OCI-LY7 (cell line): ENCODE measurements at regions not wholly inside any gene's neighbourhood (a gene's known extent, or its start where the extent isn't known, plus 50 kb on each side); places are given as distances from the start of the nearest gene placed in this dataset.

Source experiments
- BruUV-seq: library from RNA; stranded (reverse); fragments of 400-500 nt; replicated peaks from 2 replicates; lab custom pipeline; 2021; lab: Mats Ljungman, UMichigan
- CTCF ChIA-PET: fragments of 300-600 bp; sonication (Branson Sonifier 250); formaldehyde crosslinking; loops from one replicate; lab custom pipeline; 2022; ENCODE audit warnings: antibody characterized with exemption; ENCODE audit not compliant: unreplicated experiment; lab: Charles Lee
- POLR2A ChIA-PET: fragments of 300-600 bp; sonication (Branson Sonifier 250); formaldehyde crosslinking; loops from one replicate; lab custom pipeline; 2022; ENCODE audit warnings: antibody characterized with exemption; lab: Charles Lee
- DNase-seq: peaks from one replicate; pipeline ENCODE4 v3.0.0-alpha.2; 2015; ENCODE audit warnings: low spot score
- H2AFZ ChIP-seq: fragments of 200-600 bp; sonication (generic), shearing (Covaris generic); 2 replicates; pipeline ENCODE4 v1.6.1; 2014; ENCODE audit warnings: mild to moderate bottlenecking, antibody characterized with exemption, low read length, moderate library complexity
- H3K27ac ChIP-seq: fragments of 200-600 bp; sonication (generic); 2 replicates; pipeline ENCODE4 v1.5.1; 2014; ENCODE audit warnings: mixed run types, low read depth, mild to moderate bottlenecking, moderate library complexity, low read length, inconsistent platforms; ENCODE audit not compliant: poor library complexity, severe bottlenecking
- H3K36me3 ChIP-seq: fragments of 200-600 bp; sonication (generic); 2 replicates; pipeline ENCODE4 v1.6.1; 2014; ENCODE audit warnings: mild to moderate bottlenecking, antibody characterized with exemption, low read length, moderate library complexity, mixed read lengths; ENCODE audit not compliant: insufficient read depth
- H3K4me1 ChIP-seq: fragments of 200-600 bp; sonication (generic); 2 replicates; pipeline ENCODE4 v1.5.1; 2014; ENCODE audit warnings: mild to moderate bottlenecking, low read length; ENCODE audit not compliant: insufficient read depth, poor library complexity, severe bottlenecking
- H3K4me2 ChIP-seq: fragments of 200-600 bp; sonication (generic); 2 replicates; pipeline ENCODE4 v1.6.1; 2014; ENCODE audit warnings: mild to moderate bottlenecking, low read length
- H3K4me3 ChIP-seq: fragments of 200-600 bp; sonication (generic); 2 replicates; pipeline ENCODE4 v1.5.1; 2014; ENCODE audit warnings: mild to moderate bottlenecking, low read depth, low read length; ENCODE audit not compliant: poor library complexity, severe bottlenecking
- H3K79me2 ChIP-seq: fragments of 200-600 bp; sonication (generic); 2 replicates; pipeline ENCODE4 v1.6.1; 2016; ENCODE audit warnings: low read depth, mild to moderate bottlenecking, low read length, moderate library complexity, mixed read lengths; ENCODE audit not compliant: insufficient read depth
- H3K9me2 ChIP-seq: fragments of 200-600 bp; sonication (generic); 2 replicates; pipeline ENCODE4 v1.6.1; 2016; ENCODE audit warnings: mild to moderate bottlenecking, low read length, mixed read lengths; ENCODE audit not compliant: insufficient read depth
- H3K9me3 ChIP-seq: fragments of 200-600 bp; sonication (generic); 2 replicates; pipeline ENCODE4 v1.6.1; 2014; ENCODE audit warnings: mild to moderate bottlenecking, mixed run types, low read length, mixed read lengths
- H4K20me1 ChIP-seq: fragments of 200-600 bp; sonication (generic); 2 replicates; pipeline ENCODE4 v1.6.1; 2014; ENCODE audit warnings: mild to moderate bottlenecking, antibody characterized with exemption, low read length, moderate library complexity, mixed read lengths; ENCODE audit not compliant: insufficient read depth
- CTCF ChIP-seq: fragments of 200-600 bp; sonication (generic); conservative IDR thresholded peaks from 2 replicates; pipeline ENCODE4 v1.5.1; 2014; ENCODE audit warnings: mild to moderate bottlenecking, antibody characterized with exemption, low read length, moderate library complexity, mixed read lengths
- EZH2phosphoT487 ChIP-seq: fragments of 200-600 bp; sonication (generic); IDR thresholded peaks from 2 replicates; pipeline ENCODE4 v1.6.1; 2018; ENCODE audit warnings: low read depth, borderline replicate concordance, mild to moderate bottlenecking, mixed run types, antibody characterized with exemption, low read length, moderate library complexity, mixed read lengths
- intact Hi-C: fragments of 100-400 bp; cut with micrococcal nuclease; formaldehyde crosslinking; loops from one replicate; pipeline ENCODE4 v1.10.0; 2022; ENCODE audit not compliant: unreplicated experiment

- intact Hi-C loops: no loop called here
- no peaks in the 10 kb centered on the region for H4K20me1 ChIP-seq
- no TSS peak for BruUV-seq
- H3K9me3 ChIP-seq: no peaks in the 10 kb centered on the region
- no peaks in the 10 kb centered on the region for H3K36me3 ChIP-seq
- TF ChIP-seq EZH2phosphoT487 (no peak), CTCF (no peak)
- H3K9me2 ChIP-seq: no peaks in the 10 kb centered on the region
- no peaks in the 10 kb centered on the region for H3K4me1 ChIP-seq
- no peak overlapping the region for H2AFZ ChIP-seq
- no peaks in the 10 kb centered on the region for H3K79me2 ChIP-seq
- no peak overlapping the region for H3K4me2 ChIP-seq
- CTCF ChIA-PET: no interaction called here
- DNase-seq: no peak
- no peak overlapping the region for H3K4me3 ChIP-seq
- POLR2A ChIA-PET: interaction anchor here (0.7 kb wide), 1 partner anchor 59 kb away, joined by 5 read pairs; no protein-coding TSS in a partner anchor
- no peak overlapping the region for H3K27ac ChIP-seq
Measured at GRCh38 chr4:16988814-16989213, 90.4 kb upstream of the LDB2 start.

DNA sequence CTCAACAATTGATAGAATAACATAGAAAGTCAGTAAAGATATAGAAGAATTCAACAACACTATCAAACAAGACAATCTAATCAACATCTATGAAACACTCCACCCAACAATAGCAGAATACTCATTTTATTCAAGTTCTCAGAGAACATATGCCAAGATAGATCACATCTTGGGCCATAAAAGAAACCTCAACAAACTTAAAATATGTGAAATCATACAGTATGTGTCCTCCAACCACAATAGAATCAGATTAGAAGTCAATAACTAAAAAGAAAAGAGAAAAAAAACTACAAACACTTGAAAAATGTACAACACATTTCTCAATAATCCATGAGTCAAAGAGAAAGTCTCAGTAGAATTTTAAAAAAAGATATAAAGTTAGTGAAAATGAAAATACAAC lies 78.6 kb upstream of the LDB2 start:
- Histone ChIP-seq H3K36me3 (no peaks in the 10 kb centered on the region), H3K79me2 (no peaks in the 10 kb centered on the region), H3K9me3 (no peaks in the 10 kb centered on the region), H3K27ac (no peak overlapping the region), H3K4me1 (no peaks in the 10 kb centered on the region), H4K20me1 (no peaks in the 10 kb centered on the region), H3K4me3 (no peak overlapping the region), H3K9me2 (no peaks in the 10 kb centered on the region), H2AFZ (no peak overlapping the region), H3K4me2 (no peak overlapping the region)
- TF ChIP-seq EZH2phosphoT487 (no peak), CTCF (no peak)
- DNase-seq: no peak
- POLR2A ChIA-PET: no interaction called here
- intact Hi-C loops: no loop called here
- CTCF ChIA-PET: no interaction called here
- BruUV-seq: no TSS peak

DNA sequence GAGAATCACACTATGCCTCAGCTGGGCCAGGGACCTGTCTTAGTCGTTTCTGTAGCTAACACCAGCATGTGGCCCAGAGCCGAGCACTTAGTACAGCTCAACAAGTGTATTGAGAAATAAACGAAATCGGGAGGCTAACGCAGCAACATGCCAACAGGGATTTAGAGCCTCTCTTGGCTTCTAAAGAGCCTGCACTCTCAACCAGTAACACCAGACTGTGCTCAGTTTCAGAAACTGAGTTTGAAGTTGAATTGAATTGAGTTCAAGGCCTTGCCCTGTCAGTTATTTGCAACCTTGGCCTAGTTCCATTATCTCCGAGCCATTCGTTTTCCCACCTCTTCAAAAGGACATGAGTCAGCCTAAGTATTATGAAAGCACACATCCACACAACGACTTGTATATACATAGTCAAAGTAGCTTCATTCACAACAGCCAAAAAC lies 71.3 kb upstream of the LDB2 start:
- Histone ChIP-seq H3K36me3 (no peaks in the 10 kb centered on the region), H3K9me2 (no peaks in the 10 kb centered on the region), H3K79me2 (no peaks in the 10 kb centered on the region), H3K4me2 (no peak overlapping the region), H3K4me1 (no peaks in the 10 kb centered on the region), H3K4me3 (no peak overlapping the region), H4K20me1 (no peaks in the 10 kb centered on the region), H3K9me3 (no peaks in the 10 kb centered on the region), H3K27ac (no peak overlapping the region), H2AFZ (no peak overlapping the region)
- BruUV-seq: no TSS peak
- DNase-seq: no peak
- POLR2A ChIA-PET: interaction anchor here (0.6 kb wide), 1 partner anchor 547 kb away, joined by 3 read pairs; no protein-coding TSS in a partner anchor
- intact Hi-C loops: no loop called here
- CTCF ChIA-PET: no interaction called here
- no peak for TF ChIP-seq EZH2phosphoT487
- no peak for TF ChIP-seq CTCF
